GM12874 (cell line): ENCODE measurements at regions not wholly inside any gene's neighbourhood (a gene's known extent, or its start where the extent isn't known, plus 50 kb on each side); places are given as distances from the start of the nearest gene placed in this dataset.

Source experiments
- CTCF ChIP-seq: IDR thresholded peaks from 2 replicates; pipeline ENCODE4 v1.5.1; 2011; ENCODE audit warnings: low read depth, mild to moderate bottlenecking, control low read depth, low read length, moderate library complexity; ENCODE audit not compliant: insufficient read depth

- TF ChIP-seq CTCF, result no peak
These were observed 1092.3 kb downstream of the EFNB2 start for GRCh38 chr13:105442949-105443699.

- no peak for TF ChIP-seq CTCF
These were observed 1093.4 kb downstream of the EFNB2 start for GRCh38 chr13:105442040-105442439.

- no peak for TF ChIP-seq CTCF
These were observed 1094.3 kb downstream of the EFNB2 start for GRCh38 chr13:105441051-105441750.

GRCh38 chr13:105436943-105437342 is 1098.5 kb downstream of the EFNB2 start:
- no peak for TF ChIP-seq CTCF

- no peak for TF ChIP-seq CTCF
These were observed 1103.0 kb downstream of the EFNB2 start for GRCh38 chr13:105432438-105432837.

- no peak for TF ChIP-seq CTCF
These were observed 1106.7 kb downstream of the EFNB2 start for GRCh38 chr13:105428811-105429210.

- TF ChIP-seq CTCF, result no peak
These were observed 1109.0 kb downstream of the EFNB2 start for GRCh38 chr13:105426441-105426840.
